Adrenal gland (tissue), 5 donors: ENCODE measurements at regions not wholly inside any gene's neighbourhood (a gene's known extent, or its start where the extent isn't known, plus 50 kb on each side); places are given as distances from the start of the nearest gene placed in this dataset.

Source experiments
- CTCF ChIP-seq, 6 experiments: fragments of 450-650 bp in 4 of 6; fragments of 200-600 bp in 2 of 6; sonication (generic) in 1 of 6; IDR thresholded peaks; 1 replicate in 5 of 6; 2 replicates in 1 of 6; pipeline versions ENCODE4 v1.5.1 to v1.8.0; 2016 to 2021; ENCODE audit warnings: antibody characterized with exemption in 6 of 6, mild to moderate bottlenecking in 2 of 6, moderate library complexity in 1 of 6
- POLR2A ChIP-seq, 2 donors: fragments of 450-650 bp; IDR thresholded peaks; one replicate each; pipeline ENCODE4 v1.6.1; 2017; ENCODE audit warnings: antibody characterized with exemption in 2 of 2, mild to moderate bottlenecking in 2 of 2, moderate library complexity in 1 of 2
- donor health status: DM: no; HTN: no; CAD: no.

GRCh38 chr5:104734046-104734445, 1171.5 kb upstream of the NUDT12 start:
- TF ChIP-seq CTCF (IDR thresholded peaks at IDR 0.05) (no peak), POLR2A (IDR thresholded peaks at IDR 0.05) (no peak)
